ENCODE measurements at regions not wholly inside any gene's neighbourhood (a gene's known extent, or its start where the extent isn't known, plus 50 kb on each side); places are given as distances from the start of the nearest gene placed in this dataset.
"Not testable (repeated sequence)": the region's sequence is repeated elsewhere in the genome, so short reads cannot be mapped to it uniquely, and the experiment has no call there.

DNA sequence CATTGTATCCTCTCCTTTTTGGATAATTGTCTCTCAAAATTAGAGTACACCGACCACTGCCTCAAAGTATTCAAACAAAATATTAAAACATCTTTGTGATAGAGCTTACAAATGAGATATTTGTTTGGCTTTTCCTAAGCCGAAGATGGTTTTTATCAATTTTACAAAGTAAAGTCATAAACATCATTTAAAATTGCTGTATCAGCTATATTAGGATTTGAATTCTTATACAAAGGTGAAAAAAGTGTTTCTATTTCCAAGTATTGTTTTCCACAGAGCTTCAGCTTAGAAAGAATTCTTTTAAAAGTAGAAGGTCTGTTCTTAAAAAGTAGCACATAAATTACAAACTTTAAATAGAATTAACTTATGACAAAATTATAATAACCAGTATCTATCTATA lies 116.6 kb upstream of the IFNE start:
- DNase-seq (ENCODE audit: low read depth) = no peak

DNA sequence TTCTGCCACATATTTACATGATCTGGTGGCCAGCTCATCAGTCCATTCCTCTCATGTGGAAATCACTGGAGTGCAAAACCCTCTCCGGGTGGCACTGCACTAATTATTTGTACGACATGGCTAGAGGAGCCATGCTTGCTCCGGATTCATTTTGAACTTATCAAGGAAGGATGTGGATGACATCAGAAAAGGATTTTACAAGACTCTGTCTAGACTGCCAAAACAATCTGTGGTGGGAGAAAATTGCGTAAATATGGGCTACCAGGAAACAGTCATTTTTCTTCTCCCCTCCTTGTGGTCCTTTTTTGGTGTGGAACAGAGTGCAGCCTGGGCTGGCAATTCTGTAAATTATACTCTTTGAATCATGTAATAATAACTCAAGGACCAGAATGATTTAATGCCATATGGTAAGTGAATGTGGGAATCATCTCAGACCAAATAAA lies 123.4 kb upstream of the IFNE start:
- DNase-seq (ENCODE audit: low read depth) = no peak

DNA sequence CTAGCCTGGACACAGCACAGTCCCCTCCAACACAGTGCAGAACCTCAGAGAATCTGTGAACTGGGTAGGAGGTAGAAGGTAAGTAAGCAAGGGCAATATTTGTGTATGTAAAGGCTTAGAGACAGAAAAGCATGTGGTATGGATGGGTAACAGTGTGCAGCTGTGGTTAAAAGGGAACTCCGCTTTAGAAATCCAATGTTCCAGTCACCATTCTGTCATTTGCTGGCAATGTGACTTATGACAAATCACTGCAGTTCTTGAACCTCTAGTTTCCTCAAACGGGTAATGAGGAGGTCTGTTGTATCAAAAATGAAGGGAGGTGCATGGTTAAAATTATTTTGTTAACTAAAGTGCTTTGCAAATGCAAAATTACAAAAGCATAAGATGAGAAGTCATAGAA lies 125.5 kb upstream of the IFNE start:
- no peak for DNase-seq (ENCODE audit: low read depth)

DNA sequence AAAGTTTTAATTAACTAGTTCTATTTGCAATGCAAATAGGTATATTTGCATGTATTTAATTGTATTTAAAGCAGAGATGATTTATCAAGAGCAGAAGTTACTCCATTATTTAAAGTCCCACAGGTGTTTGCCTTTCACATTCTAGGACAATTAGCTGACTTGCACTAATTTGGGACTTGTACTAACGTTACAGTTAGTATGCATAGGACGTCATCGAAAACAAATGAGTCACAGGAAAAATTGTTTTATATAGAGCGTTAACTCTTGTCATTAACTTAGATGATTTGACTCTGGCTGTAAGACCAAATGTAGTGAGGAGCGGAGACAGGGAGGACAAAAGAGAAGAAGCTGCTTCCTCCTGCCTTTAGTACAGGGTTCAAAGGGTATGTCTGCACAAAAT lies 126.1 kb upstream of the IFNE start:
- no peak for DNase-seq (ENCODE audit: low read depth)

DNA sequence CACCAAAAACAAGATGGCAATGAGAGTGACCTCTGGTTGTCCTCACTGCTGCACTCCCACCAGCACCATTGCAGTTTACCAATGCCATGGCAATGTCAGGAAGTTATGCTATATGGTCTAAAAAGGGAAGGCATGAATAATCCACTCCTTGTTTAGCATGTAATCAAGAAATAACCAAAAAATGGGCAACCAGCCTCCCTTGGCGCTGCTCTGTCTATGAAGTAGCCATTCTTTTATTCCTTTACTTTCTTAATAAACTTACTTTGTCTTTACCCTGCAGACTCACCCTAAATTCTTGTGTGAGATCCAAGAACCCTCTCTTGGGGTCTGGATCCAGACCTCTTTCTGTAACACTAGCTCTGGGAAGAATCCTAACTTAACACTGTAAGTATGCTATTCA lies 127.4 kb upstream of the IFNE start:
- no peak for DNase-seq (ENCODE audit: low read depth)

DNA sequence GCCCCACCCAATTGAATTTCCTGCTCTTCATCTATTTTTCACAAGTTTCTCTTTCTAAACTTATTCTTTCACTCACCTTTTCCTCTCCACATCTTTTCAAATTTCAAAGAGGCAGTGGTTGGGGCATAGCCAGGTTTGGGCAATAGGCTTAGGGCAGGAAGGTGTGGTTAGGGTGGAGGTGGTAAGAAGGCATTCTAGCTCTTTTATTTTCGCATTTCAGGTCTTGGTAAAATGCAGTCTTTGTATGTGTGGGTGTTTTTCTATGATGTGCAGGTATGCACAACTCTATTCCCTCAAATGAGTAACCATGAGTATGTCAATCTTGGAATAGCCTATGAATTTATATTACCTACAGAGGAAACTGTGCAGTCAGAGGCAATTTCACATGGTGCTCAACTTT lies 129.8 kb upstream of the IFNE start:
- DNase-seq (ENCODE audit: low read depth) = peak; percentile 36

DNA sequence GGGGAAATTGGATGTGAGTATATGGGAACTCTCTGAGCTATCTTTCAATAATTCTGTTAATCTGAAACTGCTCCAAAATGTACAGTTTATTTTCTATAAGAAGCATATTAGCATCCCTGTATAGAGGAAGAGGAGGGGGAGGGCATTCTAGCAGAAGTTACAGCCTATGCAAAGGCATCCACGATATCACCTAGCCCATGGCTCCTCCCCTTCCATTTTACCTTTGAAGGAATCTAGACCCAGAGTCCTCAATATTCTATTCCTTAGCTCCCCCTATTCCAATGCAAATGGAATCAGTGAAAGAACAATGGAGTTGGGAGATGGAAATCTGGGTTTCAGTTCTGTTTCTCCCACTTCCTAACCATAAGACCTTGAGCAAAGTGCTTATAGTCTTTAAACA lies 132.9 kb upstream of the IFNE start:
- no peak for DNase-seq (ENCODE audit: low read depth)

DNA sequence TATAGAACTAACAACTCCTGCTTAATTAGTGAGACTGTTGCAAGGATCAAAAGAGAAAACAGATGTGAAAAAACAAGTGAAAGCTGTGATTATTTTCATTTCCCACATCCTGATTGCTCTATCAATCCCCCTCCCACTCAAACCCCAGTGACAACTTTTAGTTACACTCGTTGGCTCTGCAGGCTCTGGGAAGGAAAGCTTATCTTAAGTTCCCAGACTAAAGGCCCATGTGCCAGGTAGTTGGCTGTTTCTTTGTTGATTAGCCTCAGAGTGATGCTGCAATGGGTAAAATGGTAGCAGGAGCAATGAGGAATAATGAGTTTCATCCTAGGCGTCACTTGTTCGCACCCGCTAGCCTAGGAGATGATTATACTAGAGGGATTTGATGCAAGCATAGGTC lies 133.3 kb upstream of the IFNE start:
- no peak for DNase-seq (ENCODE audit: low read depth)

DNA sequence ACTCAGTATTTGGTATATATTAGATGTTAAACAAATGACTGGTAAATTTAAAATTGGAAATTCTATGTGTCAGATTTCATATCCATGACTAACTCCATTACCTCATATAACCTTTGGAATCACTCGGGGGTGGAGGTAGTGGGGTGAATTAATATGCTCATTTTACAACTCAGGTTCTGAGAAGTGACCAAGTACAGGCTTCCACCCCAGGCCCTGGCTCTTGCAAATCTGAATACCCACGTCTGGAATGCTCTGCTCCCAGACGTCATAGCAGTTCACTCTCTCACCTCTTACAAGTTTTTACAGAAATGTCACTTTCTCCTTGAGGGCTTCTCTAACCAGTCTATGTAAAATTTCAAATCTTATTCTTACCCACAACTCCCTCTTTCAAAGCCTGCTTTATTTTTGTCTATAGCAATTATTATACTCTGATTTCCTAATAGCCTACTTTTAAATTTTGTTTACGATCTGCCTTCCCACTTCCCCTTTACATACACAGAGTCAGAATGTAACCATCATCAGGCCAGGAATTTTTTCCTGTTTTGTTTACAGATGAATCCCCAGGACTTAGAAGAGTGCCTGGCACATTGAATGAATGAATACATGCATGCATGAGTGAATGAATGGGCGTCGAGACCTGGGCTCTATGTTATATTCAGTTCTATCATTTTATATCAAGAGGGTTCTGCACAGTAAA lies 134.1 kb upstream of the IFNE start:
- DNase-seq (ENCODE audit: low read depth) = no peak

DNA sequence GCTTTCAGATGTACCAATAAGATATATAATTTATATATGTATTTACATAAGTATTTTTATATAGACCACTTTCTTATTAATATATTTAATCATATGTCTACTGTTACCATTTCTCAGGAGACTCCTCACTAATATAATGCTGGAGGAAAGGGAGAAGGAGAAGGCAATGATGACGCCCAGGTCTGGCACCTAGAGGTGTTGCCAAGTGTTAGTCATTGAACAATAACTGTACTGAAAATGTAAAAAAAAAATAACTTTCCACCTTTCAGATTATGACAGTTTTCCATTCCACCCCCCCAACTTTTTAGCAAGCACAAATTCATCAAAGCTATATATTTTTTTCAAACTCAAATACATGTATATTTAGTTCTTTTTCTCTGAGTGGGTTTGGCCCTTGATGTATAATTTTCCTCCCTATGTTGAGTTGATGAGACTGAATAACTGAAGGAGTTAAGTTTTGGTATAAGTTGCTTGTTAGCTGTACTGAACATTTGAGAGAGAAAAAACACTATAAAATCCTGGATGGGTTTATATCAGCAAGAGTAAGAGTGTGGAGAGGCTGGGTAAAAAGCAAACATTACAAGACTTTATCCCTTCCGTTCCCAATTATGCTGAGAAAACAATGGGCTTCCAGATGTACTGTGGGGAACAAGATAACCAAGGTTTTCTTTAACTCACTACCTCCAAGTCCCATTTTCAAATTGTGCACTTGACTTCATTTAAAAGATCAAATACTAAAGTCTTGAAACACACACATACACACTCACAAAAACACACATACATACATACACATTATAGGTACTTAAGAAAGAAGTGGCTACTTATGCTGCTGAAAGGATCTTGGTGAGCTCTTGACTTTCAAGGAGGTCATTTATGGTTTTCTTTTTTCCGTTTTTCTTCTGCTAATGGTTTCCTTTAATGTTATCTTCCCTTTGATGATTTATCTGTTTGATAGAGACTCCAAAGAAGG lies 142.8 kb upstream of the IFNE start:
- DNase-seq (ENCODE audit: low read depth) = peak; percentile 2

DNA sequence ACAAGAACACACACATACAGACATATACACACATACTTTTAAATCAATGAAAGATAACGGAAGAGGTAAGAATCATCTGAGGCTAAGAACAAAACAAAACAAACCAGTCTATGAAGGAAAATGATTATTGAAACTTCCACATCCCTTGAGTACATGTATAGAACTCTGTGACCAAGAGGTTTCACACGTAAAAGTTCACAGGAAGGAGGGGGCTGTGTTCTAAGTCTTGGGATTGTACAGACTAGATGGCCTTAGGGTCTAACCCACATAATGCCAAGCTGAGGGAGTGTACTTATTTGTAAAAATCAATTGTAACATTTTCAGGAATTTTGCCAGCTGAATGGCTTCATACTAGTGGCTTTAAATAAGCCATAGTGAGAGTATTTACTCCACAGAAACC lies 144.4 kb upstream of the IFNE start:
- DNase-seq (ENCODE audit: low read depth) = no peak

DNA sequence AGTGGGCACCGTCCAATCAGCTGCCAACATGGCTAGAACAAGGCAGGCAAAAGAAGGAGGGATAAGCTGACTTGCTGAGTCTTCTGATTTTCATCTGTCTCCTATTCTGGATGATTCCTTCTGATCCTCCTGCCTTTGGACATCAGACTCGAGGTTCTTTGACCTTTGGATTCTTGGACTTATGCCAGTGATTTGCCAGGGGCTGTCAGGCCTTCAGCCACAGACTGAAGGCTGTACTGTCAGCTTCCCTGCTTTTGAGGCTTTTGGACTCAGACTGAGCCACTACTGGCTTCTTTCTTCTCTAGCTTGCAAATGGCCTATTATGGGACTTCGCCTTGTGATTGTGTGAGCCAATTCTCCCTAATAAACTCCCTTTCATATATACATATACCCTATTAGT lies 146.8 kb upstream of the IFNE start:
- not testable (repeated sequence) for DNase-seq (ENCODE audit: low read depth)

DNA sequence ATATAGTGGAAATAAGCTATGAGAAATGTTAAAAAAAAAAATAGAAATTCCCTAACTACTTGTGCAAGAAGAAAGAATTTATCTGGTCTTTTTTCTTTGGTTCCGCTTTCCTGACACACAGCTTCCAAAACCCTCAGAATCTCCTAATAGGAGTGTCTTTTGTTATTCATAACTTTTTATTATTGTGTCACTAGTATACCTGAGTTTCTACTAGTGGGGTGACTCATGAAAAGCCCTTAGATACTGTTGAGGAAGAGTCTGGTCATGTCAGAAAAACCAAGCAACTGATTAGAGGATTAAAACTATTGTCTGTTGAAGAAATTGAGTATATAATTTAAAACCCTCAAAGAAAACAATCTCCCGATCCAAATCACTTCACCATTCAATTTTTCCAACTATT lies 152.8 kb upstream of the IFNE start:
- DNase-seq (ENCODE audit: low read depth) = no peak

DNA sequence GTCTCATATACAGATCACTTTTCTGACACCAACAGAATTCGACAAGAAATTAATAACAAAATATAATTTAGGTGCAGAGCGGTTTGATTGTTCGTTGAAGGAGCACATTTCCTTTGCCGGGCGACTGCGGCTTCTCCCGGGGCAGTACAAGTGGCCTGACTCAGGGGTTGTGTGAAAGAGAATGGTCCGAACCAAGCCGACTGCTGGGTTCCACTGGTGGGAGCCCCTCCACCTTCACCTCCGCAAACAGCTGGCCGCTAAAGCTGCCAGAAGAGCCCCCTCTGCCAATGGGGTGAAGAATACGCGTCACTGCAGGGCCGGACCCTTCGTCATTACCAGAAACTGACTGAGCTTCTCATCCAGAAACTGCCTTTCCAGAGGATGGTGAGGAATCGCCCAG lies 156.0 kb upstream of the IFNE start:
- DNase-seq (ENCODE audit: low read depth) = no peak

DNA sequence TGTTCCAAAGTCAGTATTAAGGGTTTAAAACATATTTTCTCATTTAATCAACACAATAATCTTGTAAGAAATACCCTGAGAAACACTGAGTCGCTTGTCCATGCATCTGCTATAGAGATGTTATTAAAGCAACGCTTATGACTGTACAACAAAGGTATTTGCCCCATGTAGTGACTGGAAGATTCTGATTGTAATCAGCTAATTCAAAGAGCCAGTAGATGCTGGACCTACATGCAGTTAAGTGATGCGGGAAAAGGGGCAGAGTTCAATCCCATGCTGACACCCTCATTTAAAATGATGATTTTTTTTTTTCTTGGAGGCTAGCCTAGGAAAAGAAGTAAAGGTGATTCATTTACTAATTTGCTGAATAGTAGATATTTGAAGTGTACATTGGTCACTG lies 149.3 kb upstream of the MTAP start:
- DNase-seq (ENCODE audit: low read depth) = no peak

DNA sequence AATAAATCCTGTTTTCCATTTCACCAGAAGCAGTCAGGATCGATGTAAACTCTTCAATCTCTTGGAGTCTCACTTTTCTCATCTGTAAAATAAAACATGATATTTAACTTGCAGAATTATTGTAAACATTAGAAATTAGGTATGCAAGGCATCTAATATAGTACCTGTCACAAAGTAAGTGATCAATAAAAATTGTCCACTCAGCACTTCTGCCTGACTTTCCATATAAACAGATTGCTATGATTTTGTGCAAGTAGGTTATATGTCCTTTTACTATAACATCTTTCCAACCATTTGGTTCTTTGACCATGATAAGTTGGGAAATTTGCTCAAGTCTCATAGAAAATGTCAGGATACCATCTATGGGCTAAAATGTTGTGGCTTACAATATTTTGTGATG lies 148.8 kb upstream of the MTAP start:
- no peak for DNase-seq (ENCODE audit: low read depth)

DNA sequence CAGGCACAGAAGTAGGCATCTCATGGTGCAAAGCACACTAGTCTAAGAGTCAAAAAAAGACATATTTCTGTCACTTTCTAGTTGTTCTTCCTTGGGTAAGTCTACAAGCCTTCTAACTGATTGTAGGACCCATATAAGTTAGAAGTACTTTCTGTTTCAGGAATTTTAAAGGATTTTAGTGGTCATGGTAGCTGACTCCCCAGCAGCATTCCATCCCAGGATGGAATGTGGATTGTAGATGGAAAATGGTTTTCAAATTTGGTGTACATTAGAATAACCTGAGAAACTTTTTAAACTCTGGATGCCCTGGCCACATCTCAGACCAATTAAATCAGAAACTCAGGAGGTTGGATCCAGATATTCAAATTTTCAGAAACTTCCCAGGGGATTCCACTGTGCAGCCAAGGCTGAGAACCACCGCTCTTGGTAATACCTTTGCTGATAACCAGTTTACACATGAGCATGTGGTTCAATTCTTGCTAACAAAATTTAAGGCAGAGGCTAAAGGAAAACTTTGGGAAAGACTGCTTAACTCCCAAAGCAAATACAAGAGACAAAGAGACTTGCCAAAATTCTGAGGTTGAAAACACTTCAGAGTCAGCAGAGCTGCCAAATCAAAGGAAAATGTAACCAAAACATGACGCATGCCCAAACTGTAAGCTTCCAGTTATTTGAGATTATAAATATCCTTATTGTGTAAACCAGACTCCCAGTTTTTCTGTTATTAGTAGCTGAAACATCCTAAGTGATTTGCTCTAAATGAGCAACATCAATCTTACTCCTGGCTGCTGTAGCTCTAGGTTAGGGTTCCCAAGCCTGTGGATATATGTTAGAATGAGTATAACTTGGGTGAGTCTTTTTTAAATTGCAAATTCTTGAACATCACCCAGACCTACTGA lies 145.4 kb upstream of the MTAP start:
- no peak for DNase-seq (ENCODE audit: low read depth)

DNA sequence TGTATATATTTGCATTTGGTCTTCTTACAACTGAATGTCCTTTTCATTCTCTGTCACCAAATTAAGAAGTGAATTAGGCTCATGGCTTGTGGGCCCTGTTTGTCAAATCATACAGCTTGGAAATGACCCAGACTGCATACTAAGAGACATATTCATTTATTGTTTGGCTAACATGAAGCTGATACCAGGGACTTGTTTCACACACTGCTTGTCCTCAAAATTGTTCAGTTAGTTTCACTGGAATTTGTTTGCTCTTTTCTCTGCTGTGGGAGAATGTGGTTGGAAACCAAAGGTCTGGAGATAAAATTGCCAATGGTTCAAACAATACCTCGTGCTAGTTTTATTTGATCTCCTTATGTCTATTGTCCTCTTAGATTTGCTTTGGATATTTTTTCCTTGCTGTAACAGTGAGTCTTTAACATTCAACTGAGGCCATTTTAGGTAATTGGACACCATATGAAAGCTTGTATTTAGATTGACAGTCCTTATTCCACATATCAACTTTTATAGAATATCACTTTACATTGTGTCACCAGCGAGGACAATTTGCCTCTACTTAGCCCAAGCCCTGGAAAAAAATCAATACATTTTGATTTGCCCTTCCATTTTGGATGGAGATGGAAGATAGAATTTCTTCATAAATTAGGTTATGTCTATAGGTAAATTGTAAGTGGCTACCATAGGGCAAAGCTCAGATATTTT lies 144.3 kb upstream of the MTAP start:
- DNase-seq (ENCODE audit: low read depth) = no peak

DNA sequence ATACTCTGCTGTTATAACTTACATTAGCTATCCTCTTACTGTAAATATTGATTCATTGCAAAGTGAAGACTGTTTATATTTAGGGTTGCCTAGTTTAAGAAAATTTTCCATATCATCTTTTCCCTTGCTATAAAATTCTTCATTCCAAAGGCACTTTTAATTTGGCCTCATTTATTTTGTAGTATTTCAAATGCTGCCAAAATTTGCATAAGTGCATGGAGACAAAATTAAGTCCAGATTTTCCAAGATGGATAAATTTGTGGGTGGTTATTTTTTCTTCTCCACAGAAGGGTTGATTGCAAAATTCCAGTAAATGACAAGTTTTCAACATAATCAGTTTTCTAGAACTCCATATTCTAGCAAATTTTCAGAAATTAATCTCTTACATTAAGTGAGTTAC lies 141.5 kb upstream of the MTAP start:
- no peak for DNase-seq (ENCODE audit: low read depth)

DNA sequence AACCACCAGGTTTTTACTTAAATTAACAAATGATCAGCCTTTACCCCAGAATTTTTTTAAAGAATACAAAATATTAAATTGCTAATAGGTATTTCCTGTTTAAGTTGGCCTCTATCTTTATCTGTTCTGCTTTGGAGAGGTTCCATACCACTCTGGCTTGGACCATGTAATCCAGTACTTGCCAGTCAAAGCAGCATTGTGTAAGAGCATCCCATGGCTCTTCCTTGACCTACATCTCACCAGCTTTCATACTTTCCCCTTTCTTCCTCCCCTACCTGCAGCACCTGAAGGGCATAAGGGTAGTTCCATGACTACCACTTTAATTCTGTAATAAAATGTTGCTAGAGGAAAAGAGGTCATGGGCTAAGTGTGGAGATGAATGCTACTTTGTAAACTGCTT lies 140.8 kb upstream of the MTAP start:
- no peak for DNase-seq (ENCODE audit: low read depth)

DNA sequence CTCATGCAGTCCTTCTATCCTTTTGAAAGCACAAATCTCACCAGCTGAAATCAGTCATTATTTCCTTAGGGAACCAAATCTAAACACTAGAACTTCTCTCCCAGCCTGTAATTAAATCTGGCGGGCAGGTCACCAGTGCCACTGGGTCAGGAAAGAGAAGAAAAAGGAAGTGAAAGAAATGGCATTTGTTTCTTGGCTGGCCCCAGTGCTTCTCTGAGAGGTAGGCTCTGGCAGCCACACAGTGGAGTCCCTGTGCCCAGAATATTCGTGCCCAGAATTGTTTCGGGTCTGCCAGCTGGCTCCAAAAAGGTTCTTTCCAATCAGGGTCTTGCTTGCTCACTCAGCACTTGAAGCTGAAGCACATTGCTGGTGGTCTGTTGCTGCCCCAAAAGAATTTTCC lies 133.9 kb upstream of the MTAP start:
- no peak for DNase-seq (ENCODE audit: low read depth)

DNA sequence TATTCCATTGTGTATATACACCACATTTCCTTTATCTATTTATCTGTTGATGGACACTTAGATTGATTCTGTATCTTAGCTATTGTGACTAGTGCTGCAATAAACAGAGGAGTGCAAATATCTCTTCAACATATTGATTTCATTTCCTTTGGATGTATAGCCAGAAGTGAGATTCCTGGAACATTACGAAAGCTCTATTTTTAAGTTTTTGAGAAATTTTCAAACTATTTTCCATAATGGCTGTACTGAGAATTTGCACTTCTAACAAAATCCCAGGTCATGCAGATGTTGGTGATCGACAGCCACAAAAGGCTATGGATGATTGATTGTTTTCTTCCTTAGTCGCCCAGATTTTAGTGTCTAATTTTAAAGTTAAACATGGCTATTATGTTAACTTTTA lies 132.7 kb upstream of the MTAP start:
- no peak for DNase-seq (ENCODE audit: low read depth)
